ENCODE measurements at regions not wholly inside any gene's neighbourhood (a gene's known extent, or its start where the extent isn't known, plus 50 kb on each side); places are given as distances from the start of the nearest gene placed in this dataset.

GRCh38 chr15:26143221-26143620 lies 280.1 kb upstream of the ATP10A start:
- no peak overlapping the region for H3K4me3 ChIP-seq (replicated peaks; ENCODE audit: low read depth, low read length)
- TF ChIP-seq, protein P1, sequence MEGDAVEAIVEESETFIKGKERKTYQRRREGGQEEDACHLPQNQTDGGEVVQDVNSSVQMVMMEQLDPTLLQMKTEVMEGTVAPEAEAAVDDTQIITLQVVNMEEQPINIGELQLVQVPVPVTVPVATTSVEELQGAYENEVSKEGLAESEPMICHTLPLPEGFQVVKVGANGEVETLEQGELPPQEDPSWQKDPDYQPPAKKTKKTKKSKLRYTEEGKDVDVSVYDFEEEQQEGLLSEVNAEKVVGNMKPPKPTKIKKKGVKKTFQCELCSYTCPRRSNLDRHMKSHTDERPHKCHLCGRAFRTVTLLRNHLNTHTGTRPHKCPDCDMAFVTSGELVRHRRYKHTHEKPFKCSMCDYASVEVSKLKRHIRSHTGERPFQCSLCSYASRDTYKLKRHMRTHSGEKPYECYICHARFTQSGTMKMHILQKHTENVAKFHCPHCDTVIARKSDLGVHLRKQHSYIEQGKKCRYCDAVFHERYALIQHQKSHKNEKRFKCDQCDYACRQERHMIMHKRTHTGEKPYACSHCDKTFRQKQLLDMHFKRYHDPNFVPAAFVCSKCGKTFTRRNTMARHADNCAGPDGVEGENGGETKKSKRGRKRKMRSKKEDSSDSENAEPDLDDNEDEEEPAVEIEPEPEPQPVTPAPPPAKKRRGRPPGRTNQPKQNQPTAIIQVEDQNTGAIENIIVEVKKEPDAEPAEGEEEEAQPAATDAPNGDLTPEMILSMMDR (IDR thresholded peaks at IDR 0.05; ENCODE audit: insufficient read depth, low read length, poor library complexity, severe bottlenecking), result no peak
- no peak for DNase-seq (ENCODE audit: extremely low read depth, insufficient read length)
- no peaks in the 10 kb centered on the region for H3K27me3 ChIP-seq (replicated peaks; ENCODE audit: control insufficient read depth, insufficient read depth, low read length)
- H3K36me3 ChIP-seq (ENCODE audit: control insufficient read depth, insufficient read depth, low read length), result no peaks in the 10 kb centered on the region

GRCh38 chr15:26134812-26135211 lies 271.7 kb upstream of the ATP10A start:
- H3K4me3 ChIP-seq (replicated peaks; ENCODE audit: low read depth, low read length), result no peak overlapping the region
- no peaks in the 10 kb centered on the region for H3K27me3 ChIP-seq (replicated peaks; ENCODE audit: control insufficient read depth, insufficient read depth, low read length)
- TF ChIP-seq, protein P1 (IDR thresholded peaks at IDR 0.05; ENCODE audit: insufficient read depth, low read length, poor library complexity, severe bottlenecking), result no peak
- H3K36me3 ChIP-seq (ENCODE audit: control insufficient read depth, insufficient read depth, low read length), result no peaks in the 10 kb centered on the region
- no peak for DNase-seq (ENCODE audit: extremely low read depth, insufficient read length)

- no peaks in the 10 kb centered on the region for H3K36me3 ChIP-seq (ENCODE audit: control insufficient read depth, insufficient read depth, low read length)
- H3K4me3 ChIP-seq (replicated peaks; ENCODE audit: low read depth, low read length), result no peak overlapping the region
- DNase-seq (ENCODE audit: extremely low read depth, insufficient read length), result no peak
- TF ChIP-seq, protein P1 (IDR thresholded peaks at IDR 0.05; ENCODE audit: insufficient read depth, low read length, poor library complexity, severe bottlenecking), result no peak
- no peaks in the 10 kb centered on the region for H3K27me3 ChIP-seq (replicated peaks; ENCODE audit: control insufficient read depth, insufficient read depth, low read length)
Measured at GRCh38 chr15:26134152-26134551, 271.0 kb upstream of the ATP10A start.

GRCh38 chr15:26132811-26133210 lies 269.7 kb upstream of the ATP10A start:
- no peak for DNase-seq (ENCODE audit: extremely low read depth, insufficient read length)
- TF ChIP-seq, protein P1 (IDR thresholded peaks at IDR 0.05; ENCODE audit: insufficient read depth, low read length, poor library complexity, severe bottlenecking), result no peak
- H3K27me3 ChIP-seq (replicated peaks; ENCODE audit: control insufficient read depth, insufficient read depth, low read length), result no peaks in the 10 kb centered on the region
- no peak overlapping the region for H3K4me3 ChIP-seq (replicated peaks; ENCODE audit: low read depth, low read length)
- H3K36me3 ChIP-seq (ENCODE audit: control insufficient read depth, insufficient read depth, low read length), result no peaks in the 10 kb centered on the region

DNA sequence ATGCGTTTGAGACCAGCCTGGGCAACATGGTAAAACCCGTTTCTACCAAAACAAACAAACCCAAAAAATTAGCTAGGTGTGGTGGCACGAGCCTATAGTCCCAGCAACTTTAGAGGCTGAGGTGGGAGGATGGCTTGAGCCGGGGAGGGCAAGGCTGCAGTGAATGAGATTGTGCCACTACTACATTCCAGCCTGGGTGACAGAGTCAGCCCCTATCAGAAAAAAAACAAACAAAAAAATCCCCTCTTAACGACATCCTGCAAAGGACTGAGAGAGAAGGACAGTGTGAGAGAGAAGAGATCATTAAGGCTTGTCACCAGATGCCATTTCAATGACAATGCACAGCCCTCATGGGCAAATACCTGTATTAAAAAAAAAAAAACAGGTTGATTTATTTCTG lies 266.7 kb upstream of the ATP10A start:
- no peak for DNase-seq (ENCODE audit: extremely low read depth, insufficient read length)
- TF ChIP-seq, protein P1 (IDR thresholded peaks at IDR 0.05; ENCODE audit: insufficient read depth, low read length, poor library complexity, severe bottlenecking), result no peak
- Histone ChIP-seq H3K36me3 (ENCODE audit: control insufficient read depth, insufficient read depth, low read length) (no peaks in the 10 kb centered on the region), H3K27me3 (replicated peaks; ENCODE audit: control insufficient read depth, insufficient read depth, low read length) (no peaks in the 10 kb centered on the region), H3K4me3 (replicated peaks; ENCODE audit: low read depth, low read length) (no peak overlapping the region)

GRCh38 chr15:26128611-26129140 lies 265.5 kb upstream of the ATP10A start:
- DNase-seq (ENCODE audit: extremely low read depth, insufficient read length), result no peak
- Histone ChIP-seq H3K36me3 (ENCODE audit: control insufficient read depth, insufficient read depth, low read length) (no peaks in the 10 kb centered on the region), H3K4me3 (replicated peaks; ENCODE audit: low read depth, low read length) (no peak overlapping the region), H3K27me3 (replicated peaks; ENCODE audit: control insufficient read depth, insufficient read depth, low read length) (no peaks in the 10 kb centered on the region)
- TF ChIP-seq, protein P1 (IDR thresholded peaks at IDR 0.05; ENCODE audit: insufficient read depth, low read length, poor library complexity, severe bottlenecking), result no peak
